NCI-H748 treated with DMSO at 0.1 percent for 48 hours (cell line): ENCODE measurements at regions not wholly inside any gene's neighbourhood (a gene's known extent, or its start where the extent isn't known, plus 50 kb on each side); places are given as distances from the start of the nearest gene placed in this dataset.
A peak's percentile ranks its signal among the peaks of the same experiment; 100 is the strongest.
"Not testable (repeated sequence)": the region's sequence is repeated elsewhere in the genome, so short reads cannot be mapped to it uniquely, and the experiment has no call there.

ENCODE experiments used
- DNase-seq: peaks from one replicate; lab custom pipeline; 2025; lab: John Stamatoyannopoulos, UW

DNA sequence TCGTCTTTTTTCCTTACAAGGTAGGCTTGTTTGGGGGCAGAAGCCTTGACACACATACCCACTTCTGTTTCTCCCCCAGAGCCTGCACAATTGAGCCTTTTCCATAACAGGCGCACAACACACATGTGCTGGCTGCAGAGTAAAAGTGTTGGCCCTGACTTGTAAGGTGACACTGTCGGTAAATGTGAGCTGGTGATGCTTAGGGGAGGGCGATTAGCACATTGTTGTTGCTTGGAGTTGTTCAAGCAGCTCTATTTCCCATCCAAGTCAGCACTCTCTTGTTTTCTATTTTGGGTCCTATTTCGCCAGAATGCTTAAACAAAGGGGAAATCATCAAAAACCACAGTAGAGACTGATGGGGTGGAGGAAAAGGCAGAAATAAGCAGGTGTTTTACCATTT, 51.9 kb upstream of the PTPRJ start:
- no peak for DNase-seq

DNA sequence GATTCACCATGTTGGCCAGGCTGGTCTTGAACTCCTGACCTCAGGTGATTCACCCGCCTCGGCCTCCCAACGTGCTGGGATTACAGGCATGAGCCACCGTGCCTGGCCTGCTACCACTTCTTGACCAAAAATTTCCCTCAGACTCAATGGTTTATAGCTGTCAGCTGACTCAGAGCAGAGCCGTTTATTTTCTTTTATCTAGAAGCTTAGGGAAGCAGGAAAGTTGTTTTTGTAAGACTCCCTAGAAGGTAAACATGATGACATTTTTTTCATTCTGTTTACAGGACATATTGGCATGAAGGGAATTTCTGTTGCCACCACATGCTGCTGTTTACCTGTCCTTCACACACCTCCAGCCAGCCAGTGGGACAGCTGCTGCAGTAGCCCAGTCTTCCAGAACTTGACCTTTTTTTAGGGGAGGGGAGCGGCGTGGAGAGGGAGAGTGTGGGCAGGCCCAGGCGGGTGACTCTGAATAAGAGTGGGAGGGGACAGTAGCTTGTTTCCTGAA, 56.1 kb upstream of the PTPRJ start:
- DNase-seq, result no peak

DNA sequence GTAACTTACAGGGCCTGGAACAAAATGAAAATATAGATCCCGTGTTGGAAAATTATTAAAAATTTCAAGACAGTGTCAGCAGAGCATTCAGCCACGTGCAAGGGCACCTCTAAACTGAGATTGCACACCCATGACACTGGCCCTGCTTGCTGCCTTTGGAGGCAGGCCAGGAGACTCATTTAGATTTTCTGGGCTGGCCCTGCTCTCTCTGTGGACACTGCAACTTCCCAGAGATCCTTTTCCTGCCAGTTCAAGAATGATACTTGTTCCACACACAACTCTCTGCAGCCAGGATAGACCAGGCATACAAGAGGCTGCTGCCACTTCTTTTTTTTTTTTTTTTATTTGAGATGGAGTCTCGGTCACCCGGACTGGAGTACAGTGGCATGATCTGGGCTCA, 56.7 kb upstream of the PTPRJ start:
- DNase-seq, result no peak

DNA sequence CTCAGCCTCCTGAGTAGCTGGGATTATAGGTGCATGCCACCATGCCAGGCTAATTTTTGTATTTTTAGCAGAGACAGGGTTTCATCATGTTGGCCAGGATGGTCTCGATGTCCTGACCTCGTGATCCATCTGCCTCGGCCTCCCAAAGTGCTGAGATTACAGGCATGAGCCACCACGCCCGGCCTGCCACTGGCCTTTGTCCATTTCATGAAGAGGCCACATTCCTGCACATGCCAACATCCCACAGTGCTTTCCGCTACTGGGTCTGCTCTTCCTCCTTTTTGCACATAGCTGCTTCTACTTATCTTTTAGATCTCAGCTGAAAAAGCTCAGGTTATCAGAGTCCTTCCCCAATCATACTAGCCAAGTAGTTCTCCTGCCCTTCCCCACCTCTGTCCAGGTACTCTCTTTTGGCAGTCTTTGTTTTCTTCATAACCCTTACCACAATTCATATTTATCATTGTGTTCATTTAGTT, 59.2 kb upstream of the PTPRJ start:
- DNase-seq, result not testable (repeated sequence)

DNA sequence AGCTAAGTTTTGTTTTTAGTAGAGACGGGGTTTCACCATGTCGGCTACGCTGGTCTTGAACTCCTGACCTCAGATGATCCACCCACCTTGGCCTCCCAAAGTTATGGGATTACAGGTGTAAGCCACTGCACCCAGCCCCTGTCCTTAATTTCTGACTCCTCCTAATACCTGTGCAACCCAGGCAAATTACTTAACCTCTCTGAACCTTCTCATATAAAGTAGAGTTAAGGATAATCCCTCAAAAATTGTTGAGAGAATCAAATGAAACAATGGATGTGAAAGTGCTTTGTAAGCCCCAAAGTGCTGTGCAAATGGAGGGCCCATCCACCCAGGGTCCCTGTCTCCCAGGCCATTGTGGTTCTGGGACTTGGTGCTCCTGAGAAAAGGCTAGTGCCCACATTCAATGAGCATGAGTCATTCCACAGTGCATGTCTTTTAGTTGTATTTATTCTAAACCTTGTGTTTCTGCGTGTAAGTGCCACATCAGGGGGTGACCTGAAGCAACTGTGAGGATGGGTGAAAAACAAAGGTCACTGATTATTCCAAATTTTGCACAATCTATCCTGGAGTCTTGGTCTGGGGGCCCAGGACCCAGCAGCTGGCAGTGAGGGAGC, 61.4 kb upstream of the PTPRJ start:
- no peak for DNase-seq

DNA sequence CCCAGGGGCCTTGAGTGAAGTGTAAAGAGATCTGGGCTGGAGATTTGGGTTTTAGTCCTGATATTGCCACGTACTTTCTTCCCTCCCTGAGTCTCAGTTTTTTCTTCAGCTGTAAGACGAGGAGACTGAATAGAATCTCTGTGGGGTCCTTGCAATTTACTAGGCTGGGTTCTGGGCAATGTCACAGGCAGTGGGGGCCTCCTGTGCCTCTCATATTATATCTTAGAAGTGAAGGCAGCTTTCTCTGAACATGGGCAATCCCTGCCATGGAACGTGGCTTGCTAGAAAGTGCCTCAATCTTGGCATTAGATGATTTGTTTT, 62.0 kb upstream of the PTPRJ start:
- DNase-seq, result no peak

DNA sequence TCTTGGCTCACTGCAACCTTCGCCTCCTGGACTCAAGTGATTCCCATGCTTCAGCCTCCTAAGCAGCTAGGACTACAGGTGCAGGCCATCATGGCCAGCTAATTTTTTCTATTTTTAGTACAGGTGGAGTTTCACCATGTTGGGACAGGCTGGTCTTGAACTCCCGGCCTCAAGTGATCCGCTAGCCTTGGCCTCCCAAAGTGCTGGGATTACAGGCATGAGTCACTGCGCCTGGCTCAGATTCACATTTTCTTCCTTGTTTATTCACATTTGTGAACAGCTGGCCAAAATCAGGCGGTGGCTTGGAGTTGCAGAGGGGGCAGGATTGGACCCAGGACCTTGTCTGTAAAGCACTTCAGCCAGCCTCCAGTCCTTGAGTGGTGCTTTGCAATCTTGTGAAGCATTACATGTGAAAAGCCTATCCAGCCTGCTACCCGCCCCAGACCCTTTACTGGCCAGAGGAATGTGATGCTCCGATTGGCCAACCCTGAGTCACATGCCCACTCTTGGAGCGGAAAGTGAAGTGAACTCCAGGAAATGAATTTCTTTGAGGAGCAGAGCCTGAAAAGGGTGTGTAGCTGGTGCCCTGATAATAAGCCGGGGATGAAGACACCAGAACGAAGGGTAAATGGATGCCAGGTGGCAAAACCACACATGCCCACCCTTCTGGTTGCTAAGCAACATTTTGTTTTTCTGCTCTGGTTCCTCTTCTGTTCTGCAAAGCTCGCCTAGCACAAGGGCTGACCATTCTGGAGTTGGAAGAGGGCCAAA, 62.6 kb upstream of the PTPRJ start:
- peak; percentile 58 for DNase-seq

DNA sequence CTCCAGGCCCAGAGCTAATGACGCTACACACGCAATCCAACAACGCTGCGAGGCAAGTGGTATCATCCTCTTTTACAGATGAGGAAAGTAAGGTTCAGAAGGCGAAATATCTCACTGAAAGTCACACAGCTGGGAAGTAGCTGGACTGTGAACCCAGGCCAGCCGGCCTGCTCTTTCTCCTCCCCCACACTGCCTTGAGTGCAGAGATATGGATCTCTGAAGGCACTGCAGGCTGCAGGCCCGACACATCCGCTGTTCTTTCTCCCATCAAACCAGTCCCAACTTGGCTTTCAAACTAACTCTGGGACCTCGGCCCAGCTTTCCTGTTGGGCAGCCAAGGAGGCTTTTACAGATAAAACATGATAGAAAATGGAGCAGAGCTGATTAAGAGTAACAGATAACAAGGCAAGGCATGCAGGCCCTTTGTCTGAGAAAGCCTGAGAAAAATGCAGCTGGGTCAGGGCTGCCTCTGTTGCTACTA, 64.0 kb upstream of the PTPRJ start:
- DNase-seq, result no peak

DNA sequence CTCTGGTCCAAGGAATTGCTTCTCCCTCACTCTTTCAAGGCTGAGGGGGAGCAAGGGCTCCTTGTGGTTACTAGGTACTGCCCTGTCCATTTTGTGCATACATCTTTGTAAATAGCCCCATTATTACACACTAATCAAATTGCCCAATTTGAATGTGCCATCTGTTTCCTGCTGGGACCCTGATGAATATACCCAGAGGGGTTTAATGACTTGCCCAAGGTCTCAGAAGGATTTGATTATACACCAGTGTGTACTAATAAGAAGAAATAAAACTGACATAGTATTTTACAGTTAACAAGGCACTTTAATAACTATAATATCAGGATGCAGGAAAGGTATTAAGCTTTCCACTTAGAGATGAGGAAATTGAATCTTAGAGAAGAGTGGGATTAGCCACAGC, 64.6 kb upstream of the PTPRJ start:
- no peak for DNase-seq

DNA sequence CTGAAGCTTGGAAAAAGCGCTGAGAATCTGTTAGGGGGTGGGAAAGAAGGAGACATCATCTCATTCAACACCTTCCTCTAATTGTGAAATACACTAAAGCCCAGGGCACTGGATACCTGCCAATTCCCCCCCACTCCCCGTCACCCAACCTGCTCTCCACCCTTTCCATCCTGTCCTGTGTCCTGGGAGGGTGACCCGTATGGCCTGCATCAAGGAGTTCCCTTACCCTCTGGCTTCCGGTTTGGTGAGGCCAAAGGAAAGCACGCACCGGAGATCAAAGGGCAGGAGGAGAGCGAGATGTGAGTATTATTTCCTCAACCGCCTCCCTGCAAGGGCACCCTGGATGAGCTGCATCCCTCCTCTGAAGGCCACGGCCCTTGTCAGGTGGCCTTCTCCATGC, 65.0 kb upstream of the PTPRJ start:
- no peak for DNase-seq

DNA sequence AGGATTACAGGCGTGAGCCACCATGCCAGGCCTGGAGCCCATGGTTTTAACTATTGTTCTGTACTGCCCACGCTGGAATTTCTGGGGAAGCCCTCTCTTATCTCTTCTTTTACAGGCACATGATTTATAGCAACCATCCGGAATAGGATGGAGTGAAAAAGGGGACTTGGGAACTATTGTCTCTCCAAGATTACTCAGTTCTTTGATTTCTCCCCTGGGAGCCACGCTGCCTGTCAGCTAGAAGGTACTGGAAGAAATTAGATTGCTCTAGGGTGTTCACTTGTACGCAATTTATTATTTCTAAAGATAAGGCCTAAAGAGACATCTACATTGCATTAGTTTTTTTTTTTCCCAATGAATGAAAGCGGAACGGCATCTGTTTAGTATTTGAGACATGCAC, 65.6 kb upstream of the PTPRJ start:
- DNase-seq, result no peak

DNA sequence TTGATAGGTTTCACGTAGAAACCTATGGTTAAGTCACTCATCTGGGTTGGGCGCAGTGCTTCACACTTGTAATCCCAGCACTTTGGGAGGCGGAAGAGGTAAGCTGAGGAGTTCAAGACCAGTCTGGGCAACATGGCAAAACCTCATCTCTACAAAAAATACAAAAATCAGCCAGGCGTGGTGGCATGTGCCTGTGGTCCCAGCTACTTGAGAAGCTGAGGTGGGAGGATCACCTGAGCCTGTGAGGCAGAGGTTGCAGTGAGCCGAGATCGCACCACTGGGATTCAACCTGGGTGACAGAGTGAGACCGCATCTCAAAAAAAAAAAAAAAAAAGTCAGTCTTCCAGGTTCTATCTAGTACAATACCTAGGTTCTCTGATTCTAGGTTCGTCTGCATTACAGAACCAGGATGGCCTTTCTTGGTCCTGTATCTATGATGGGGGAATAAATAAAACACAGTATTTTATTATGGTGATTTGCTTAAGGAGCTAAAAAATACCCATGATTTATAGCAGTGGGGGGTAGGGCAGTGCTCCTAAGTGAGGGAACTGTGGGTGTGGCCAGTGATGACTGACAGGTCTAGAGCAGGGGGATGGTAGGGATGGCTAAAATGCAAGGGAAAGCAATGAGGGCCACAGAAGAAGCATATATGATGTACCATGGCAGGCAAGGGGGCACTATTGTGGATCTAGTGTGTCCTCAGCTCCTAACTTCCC, 65.5 kb upstream of the NUP160 start:
- no peak for DNase-seq

DNA sequence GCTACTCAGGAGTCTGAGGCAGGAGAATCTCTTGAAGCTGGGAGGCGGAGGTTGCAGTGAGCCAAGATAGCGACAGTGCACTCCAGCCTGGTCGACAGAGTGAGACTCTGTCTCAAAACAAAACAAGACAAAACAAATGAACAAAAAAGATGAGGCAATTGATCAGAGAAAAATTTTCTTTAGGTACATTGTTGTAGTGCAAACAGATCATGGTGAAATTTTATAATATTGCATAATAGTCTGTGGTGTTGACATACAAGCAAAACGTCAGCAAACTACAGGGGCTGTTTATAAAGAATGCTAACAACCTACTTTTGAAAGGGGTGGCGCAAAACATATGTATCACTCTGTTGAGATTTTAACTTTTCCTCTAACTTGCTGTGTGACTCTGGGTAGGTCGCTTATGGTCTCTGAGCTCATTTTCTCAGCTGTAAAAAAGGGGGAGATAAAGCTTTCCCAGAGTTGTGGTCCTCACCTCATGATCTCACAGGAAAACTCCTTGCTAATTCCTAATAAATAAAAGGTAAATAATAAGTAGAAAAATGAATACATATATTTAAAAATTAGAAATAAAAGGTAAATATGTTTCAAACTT, 64.8 kb upstream of the NUP160 start:
- no peak for DNase-seq

DNA sequence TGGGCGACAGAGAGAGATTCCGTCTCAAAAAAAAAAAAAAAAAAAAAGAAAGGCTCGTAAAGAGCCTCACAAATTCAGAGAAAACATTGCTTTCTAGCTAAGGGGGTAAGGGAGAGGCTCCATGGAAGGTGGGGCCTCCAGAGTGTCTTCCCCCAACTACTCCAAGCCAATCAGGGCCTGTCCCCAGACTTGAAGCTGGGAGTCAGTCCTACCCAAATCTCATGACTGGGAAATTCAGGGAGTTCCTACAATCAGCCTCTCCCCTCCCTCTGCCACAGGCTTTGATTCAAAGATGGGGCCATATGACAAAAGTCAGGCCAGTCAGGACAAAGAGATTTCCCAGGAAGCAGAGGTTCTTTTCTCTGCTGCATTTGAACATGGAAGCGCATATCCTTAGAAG, 63.0 kb upstream of the NUP160 start:
- no peak for DNase-seq

DNA sequence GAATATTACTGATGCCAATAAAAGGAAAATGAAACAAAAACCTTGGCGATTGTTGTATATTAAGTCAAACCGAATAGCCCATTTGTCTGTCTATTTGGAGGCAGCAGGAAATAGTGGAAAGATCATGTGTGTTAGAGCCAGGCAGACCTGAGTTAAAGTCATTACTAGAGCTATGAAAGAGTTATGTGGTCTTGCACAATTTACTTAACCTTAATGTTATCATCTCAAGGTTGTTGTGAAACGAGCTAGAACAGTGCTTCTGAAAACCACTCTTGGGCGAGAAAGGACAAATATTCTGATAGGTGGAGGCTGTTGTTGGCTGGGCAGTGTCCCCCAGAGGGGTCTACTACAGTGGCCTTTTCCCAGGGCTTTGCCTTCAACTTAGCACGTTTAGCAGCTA, 60.0 kb upstream of the NUP160 start:
- DNase-seq, result no peak

DNA sequence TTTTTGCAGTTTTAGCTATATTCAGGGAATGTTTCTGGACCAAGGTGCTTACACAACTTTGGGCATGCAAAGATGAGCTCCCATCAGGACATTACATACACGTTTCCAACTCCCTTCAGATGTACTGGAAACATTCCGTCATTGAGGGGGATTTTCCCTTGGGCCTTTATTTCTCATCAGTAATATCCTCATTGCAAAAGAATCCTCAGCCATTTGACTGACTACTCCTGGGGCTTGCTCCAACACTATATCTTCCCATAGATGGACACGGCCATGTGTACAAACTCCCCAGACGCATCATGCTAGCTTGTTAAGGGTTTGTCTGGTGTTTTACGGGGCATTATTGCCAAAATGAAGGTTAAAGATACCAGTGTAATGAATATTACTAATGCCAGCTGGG, 59.3 kb upstream of the NUP160 start:
- no peak for DNase-seq

DNA sequence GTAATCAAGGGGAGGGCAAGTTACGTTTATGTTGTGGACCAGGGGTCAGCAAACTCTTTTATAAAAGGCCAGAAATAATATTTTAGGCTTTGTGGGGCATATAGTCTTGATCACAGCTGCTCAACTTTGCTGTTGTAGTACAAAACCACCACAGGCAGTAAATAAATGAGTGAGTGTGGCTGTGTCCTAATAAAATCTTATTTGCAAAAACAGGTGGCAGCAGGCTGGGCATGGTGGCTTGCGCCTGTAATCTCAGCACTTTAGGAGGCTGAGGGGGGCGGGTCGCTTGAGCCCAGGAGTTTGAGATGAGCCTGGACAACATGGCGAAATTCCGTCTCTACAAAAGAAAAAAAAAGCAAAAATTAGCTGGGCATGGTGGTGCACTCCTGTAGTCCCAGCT, 57.9 kb upstream of the NUP160 start:
- DNase-seq, result no peak

DNA sequence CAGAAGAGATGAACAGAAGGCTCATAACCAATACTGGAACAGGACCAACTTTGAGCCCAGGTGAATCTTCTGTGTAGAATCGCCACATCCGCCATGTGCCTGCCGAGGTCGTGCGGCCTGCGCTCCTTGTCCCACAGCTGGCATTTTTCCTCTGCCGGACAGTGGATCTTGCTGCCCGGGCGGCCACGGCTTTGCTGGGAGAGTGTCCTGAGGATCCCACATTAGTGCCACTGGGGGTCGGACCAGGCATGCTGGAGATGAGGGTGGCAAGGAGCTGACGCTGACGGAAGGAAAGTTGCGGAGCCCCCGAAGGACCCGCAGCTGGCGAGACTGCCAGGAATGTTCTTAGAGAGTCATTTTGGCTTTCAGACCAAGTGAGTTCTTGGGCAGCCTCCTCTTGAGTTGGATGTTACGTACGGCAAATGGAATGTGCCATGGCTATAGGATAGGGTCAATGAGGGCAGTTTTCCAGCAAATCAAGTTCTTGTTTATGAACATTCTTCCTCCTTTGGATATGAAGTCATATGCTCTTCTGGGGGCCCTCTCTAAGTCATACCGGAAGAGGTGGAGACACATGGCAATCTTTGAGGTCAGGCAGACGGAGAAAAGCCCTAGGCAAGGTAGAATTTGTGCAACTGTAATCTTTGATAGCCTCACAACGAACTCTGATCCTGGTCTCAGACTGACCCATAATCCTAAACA, 57.4 kb upstream of the NUP160 start:
- no peak for DNase-seq

DNA sequence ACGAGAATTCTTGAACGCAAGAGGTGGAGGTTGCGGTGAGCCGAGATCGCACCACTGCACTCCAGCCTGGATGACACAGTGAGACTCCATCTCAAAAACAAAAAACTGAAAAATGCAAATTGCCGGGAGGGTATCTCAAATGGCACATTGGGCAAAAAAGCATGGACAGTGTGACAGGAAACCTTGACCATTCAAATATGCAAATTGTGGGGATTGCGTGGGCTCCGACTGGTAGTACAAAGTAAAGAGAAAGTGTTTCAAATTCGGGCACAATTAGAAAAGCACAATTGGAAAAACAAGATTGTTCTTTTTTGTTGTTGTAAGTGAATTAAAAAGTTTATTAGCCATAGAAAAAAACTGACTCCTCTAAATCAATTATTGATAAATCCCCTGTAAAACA, 56.7 kb upstream of the NUP160 start:
- DNase-seq, result no peak

DNA sequence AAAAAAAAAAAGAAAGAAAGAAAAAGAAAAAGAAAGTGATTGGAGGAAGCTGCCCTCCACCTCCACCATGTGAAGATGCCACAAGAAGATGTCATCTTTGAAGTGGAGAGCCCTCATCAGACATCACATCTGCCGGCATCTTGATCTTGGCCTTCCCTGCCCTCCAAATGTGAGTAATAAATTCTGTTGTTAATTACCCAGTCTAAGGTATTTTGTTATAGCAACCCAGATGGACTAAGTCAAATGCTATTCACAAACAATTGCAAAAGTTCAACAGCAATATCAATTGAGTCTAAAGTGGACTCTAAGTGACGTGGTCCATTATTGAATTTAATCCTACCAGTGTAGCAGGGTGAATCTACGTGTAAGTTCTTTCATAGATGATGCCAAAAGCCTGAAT, 55.9 kb upstream of the NUP160 start:
- DNase-seq, result no peak

DNA sequence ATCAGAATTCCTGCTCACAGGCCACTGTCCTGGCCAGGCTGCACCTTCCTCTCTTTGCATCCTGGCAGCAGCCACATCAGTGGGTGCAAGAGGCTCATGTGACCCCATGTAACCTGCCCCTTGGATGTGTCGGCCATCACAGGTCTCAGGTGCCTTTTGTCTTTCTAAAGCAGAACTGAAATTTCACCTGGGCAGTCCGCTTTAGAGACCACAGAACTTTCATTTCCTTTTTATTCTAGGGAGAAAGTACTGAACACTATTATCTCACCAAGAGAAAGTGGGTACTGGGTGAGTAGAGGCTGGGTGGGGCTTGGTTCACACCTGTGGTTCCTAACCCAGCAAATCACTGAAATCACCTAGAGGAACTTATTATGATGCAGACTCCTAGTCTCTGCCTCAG, 51.7 kb upstream of the NUP160 start:
- DNase-seq, result no peak
